ENCODE measurements at regions not wholly inside any gene's neighbourhood (a gene's known extent, or its start where the extent isn't known, plus 50 kb on each side); places are given as distances from the start of the nearest gene placed in this dataset.

DNA sequence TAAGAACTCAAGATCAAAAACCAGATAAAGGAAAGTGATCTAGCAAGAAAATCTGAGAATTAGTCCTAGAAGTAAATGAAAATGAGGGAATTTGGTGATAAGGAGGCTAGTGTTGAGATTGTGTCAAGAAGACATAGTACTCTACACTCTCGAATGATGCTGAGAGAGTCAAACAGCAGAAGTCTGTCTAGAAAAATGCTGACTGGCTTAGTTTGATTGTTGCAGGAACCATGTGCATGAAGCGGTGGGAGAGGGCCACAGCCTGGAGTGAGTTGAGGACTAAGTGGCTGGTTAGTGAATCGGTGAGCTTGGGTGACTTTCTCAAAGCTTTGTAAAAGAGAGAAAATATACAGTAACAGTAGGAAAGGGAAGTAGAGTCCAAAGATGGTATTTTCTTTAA is 124.5 kb downstream of the LRIG3 start:
- no peak overlapping the region for H3K4me3 ChIP-seq (ENCODE audit: low read depth, low read length)
- TF ChIP-seq, protein P1, sequence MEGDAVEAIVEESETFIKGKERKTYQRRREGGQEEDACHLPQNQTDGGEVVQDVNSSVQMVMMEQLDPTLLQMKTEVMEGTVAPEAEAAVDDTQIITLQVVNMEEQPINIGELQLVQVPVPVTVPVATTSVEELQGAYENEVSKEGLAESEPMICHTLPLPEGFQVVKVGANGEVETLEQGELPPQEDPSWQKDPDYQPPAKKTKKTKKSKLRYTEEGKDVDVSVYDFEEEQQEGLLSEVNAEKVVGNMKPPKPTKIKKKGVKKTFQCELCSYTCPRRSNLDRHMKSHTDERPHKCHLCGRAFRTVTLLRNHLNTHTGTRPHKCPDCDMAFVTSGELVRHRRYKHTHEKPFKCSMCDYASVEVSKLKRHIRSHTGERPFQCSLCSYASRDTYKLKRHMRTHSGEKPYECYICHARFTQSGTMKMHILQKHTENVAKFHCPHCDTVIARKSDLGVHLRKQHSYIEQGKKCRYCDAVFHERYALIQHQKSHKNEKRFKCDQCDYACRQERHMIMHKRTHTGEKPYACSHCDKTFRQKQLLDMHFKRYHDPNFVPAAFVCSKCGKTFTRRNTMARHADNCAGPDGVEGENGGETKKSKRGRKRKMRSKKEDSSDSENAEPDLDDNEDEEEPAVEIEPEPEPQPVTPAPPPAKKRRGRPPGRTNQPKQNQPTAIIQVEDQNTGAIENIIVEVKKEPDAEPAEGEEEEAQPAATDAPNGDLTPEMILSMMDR (conservative IDR thresholded peaks at IDR 0.05; ENCODE audit: low read depth, low read length), result no peak
- no peak for DNase-seq (ENCODE audit: low read depth)

DNA sequence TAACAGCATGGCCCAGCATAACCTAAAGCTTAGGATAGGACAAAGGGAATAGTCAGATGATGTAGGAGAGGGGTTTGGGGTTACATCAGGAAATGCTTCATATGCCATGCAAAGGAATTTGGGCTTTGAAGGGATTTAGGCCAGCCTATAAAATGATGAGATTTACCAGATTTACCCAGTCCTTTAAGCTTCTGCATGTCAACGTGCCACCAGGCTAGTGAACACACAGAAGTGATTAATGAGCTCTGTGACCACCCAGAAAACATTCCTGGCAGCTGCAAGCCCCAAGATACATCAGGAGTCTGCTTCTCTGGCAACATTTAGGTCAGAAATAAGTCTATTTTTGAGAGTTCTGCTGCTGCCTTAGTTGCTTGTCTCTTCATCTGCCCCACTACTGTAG is 118.3 kb downstream of the LRIG3 start:
- TF ChIP-seq, protein P1 (conservative IDR thresholded peaks at IDR 0.05; ENCODE audit: low read depth, low read length), result no peak
- no peak for DNase-seq (ENCODE audit: low read depth)

DNA sequence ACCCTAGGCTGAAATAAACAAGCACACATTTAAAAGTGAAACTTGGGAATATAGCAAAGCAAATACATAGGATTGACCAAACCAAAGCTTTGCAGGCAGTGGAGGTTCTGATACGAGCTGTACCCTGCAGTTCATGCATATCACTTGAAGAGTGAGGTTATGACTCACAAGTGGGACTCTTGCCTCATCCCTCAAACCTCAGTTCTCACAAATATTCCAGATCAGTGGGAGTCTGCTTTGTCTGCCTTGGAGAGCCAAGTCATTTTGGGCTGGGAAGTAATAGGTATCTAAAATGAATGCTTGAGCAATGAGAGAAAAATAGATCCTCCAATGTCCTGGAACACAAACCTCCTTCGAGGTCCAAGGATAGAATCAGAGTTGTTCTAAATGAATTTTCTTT is 116.4 kb downstream of the LRIG3 start:
- DNase-seq (ENCODE audit: low read depth), result peak; percentile 89
- H3K4me3 ChIP-seq (ENCODE audit: low read depth, low read length), result no peak overlapping the region
- TF ChIP-seq, protein P1 (conservative IDR thresholded peaks at IDR 0.05; ENCODE audit: low read depth, low read length), result no peak

More for the DNA sequence above, 118.3 kb downstream of the LRIG3 start:
- no peak overlapping the region for H3K4me3 ChIP-seq (ENCODE audit: low read depth, low read length)

DNA sequence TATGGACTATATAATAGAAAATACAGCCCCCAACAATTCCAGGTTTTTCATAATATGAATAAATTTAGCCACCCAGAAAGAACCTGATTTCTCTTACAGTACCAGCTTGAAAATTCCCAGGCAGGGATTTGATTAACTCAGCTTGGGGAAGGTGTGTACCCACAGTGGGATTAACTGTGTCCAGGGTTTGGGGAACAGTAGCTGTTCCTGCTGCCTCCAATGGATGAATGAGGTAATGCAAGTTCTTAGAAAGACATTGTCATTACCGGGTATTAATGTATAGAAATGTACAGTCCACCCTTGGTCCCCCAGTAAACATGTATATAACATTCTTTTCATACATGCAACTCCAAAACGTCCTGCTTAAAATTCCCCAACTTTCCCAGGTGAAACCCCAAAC is 115.6 kb downstream of the LRIG3 start:
- H3K4me3 ChIP-seq (ENCODE audit: low read depth, low read length), result no peak overlapping the region
- DNase-seq (ENCODE audit: low read depth), result no peak
- TF ChIP-seq, protein P1 (conservative IDR thresholded peaks at IDR 0.05; ENCODE audit: low read depth, low read length), result peak; percentile 52

DNA sequence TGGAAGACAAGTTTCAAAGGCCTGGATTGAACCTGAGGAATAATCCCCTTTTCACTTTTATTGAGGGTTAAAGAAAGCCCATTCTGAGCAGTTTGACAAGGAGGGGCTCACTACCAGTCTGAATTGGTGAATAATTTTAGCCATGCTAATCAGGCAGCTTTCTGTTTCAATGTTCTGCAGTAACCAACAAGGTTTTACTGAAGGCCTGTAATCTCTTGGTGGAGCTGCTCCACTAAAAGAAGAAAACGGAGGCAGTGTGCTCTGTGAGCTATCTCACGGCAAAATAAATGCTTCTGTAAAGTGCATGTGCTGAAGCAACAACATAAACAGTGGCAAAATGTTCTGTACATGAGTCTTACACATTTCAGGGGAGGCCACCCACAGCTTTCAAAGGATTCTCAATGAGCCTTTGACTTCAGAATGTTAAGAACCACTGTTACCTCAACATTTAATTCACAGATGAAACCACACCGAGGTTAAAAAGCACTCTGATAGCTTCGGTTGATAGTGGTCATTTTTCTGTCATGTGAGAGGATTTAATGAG is 111.2 kb downstream of the LRIG3 start:
- TF ChIP-seq, protein P1 (conservative IDR thresholded peaks at IDR 0.05; ENCODE audit: low read depth, low read length), result no peak
- no peak overlapping the region for H3K4me3 ChIP-seq (ENCODE audit: low read depth, low read length)
- DNase-seq (ENCODE audit: low read depth), result peak; percentile 65

DNA sequence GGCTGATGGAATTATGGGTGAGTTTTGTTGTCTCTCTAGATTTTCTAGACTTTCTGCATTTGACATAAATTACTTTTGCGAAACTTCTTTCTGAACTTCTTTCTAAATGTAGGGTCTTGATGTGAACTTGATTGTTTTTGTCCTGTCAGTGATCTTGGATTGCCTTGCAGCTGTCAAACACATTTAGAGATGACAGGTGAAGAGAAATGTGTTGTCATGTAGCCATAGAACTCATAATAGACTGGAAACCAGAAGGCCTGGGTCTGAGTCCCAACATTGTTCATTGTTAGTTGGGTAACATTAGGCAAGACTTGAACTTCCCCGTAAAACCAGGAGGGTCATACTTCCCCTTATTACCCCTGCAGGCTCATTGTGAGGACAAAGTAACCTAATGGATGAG is 109.0 kb downstream of the LRIG3 start:
- no peak for DNase-seq (ENCODE audit: low read depth)
- H3K4me3 ChIP-seq (ENCODE audit: low read depth, low read length), result no peak overlapping the region
- TF ChIP-seq, protein P1 (conservative IDR thresholded peaks at IDR 0.05; ENCODE audit: low read depth, low read length), result no peak

DNA sequence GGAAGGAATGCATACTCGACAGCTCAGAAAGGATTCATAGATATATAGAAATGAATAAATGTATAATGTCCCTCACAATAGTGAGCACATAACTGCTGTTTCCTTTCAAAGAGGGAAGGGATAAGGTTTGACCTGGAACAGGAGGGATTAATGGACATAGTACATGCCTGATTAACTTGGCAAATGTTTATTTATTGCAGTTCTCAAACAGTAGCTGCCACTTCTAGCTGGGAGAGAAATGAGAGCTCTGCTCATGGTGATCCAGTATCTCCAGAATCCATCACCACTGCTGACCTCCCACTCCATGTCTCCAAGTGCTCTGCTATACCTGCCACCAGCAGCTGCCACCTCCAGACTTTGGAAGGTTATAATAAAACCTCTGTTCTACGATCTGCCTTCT is 108.1 kb downstream of the LRIG3 start:
- DNase-seq (ENCODE audit: low read depth), result no peak
- TF ChIP-seq, protein P1 (conservative IDR thresholded peaks at IDR 0.05; ENCODE audit: low read depth, low read length), result no peak
- no peak overlapping the region for H3K4me3 ChIP-seq (ENCODE audit: low read depth, low read length)
